ENCODE measurements at regions not wholly inside any gene's neighbourhood (a gene's known extent, or its start where the extent isn't known, plus 50 kb on each side); places are given as distances from the start of the nearest gene placed in this dataset.

- Histone ChIP-seq H3K9me3 (ENCODE audit: low read depth) (no peaks in the 10 kb centered on the region), H3K27me3 (no peaks in the 10 kb centered on the region), H3K36me3 (no peaks in the 10 kb centered on the region), H3K4me3 (no peak overlapping the region), H3K27ac (no peak overlapping the region), H3K4me1 (ENCODE audit: low read depth) (no peaks in the 10 kb centered on the region)
- TF ChIP-seq CTCF (IDR thresholded peaks at IDR 0.05; ENCODE audit: low read depth, low read length) = no peak
- peak in 1 of 2 donors; percentile 80 for DNase-seq (ENCODE audit: low read depth in 1 of 2, low spot score in 1 of 2)
Observed at GRCh38 chr9:108150736-108151586, 661.4 kb upstream of the KLF4 start.

GRCh38 chr9:108149326-108149725, 659.8 kb upstream of the KLF4 start:
- Histone ChIP-seq H3K27me3 (no peaks in the 10 kb centered on the region), H3K4me1 (ENCODE audit: low read depth) (no peaks in the 10 kb centered on the region), H3K9me3 (ENCODE audit: low read depth) (no peaks in the 10 kb centered on the region), H3K4me3 (no peak overlapping the region), H3K36me3 (no peaks in the 10 kb centered on the region), H3K27ac (no peak overlapping the region)
- DNase-seq (ENCODE audit: low read depth in 1 of 2, low spot score in 1 of 2) = no peak
- no peak for TF ChIP-seq CTCF (IDR thresholded peaks at IDR 0.05; ENCODE audit: low read depth, low read length)

GRCh38 chr9:108142504-108143201, 653.1 kb upstream of the KLF4 start:
- Histone ChIP-seq H3K36me3 (no peaks in the 10 kb centered on the region), H3K9me3 (ENCODE audit: low read depth) (no peaks in the 10 kb centered on the region), H3K4me3 (no peak overlapping the region), H3K27ac (no peak overlapping the region), H3K4me1 (ENCODE audit: low read depth) (no peaks in the 10 kb centered on the region), H3K27me3 (no peaks in the 10 kb centered on the region)
- peak; percentile 8 to 96 for DNase-seq (ENCODE audit: low read depth in 1 of 2, low spot score in 1 of 2)
- TF ChIP-seq CTCF (IDR thresholded peaks at IDR 0.05; ENCODE audit: low read depth, low read length) = no peak

- TF ChIP-seq CTCF (IDR thresholded peaks at IDR 0.05; ENCODE audit: low read depth, low read length) = no peak
- Histone ChIP-seq H3K36me3 (no peaks in the 10 kb centered on the region), H3K27me3 (no peaks in the 10 kb centered on the region), H3K27ac (no peak overlapping the region), H3K4me3 (no peak overlapping the region), H3K4me1 (ENCODE audit: low read depth) (no peaks in the 10 kb centered on the region), H3K9me3 (ENCODE audit: low read depth) (no peaks in the 10 kb centered on the region)
- no peak for DNase-seq (ENCODE audit: low read depth in 1 of 2, low spot score in 1 of 2)
Observed at GRCh38 chr9:108142142-108142503, 652.6 kb upstream of the KLF4 start.

GRCh38 chr9:108139900-108140299, 650.3 kb upstream of the KLF4 start:
- Histone ChIP-seq H3K27me3 (no peaks in the 10 kb centered on the region), H3K4me1 (ENCODE audit: low read depth) (no peaks in the 10 kb centered on the region), H3K9me3 (ENCODE audit: low read depth) (no peaks in the 10 kb centered on the region), H3K36me3 (no peaks in the 10 kb centered on the region), H3K4me3 (no peak overlapping the region), H3K27ac (no peak overlapping the region)
- no peak for TF ChIP-seq CTCF (IDR thresholded peaks at IDR 0.05; ENCODE audit: low read depth, low read length)
- DNase-seq (ENCODE audit: low read depth in 1 of 2, low spot score in 1 of 2) = no peak
